Posterior vena cava (tissue), 2 donors: ENCODE measurements at regions not wholly inside any gene's neighbourhood (a gene's known extent, or its start where the extent isn't known, plus 50 kb on each side); places are given as distances from the start of the nearest gene placed in this dataset.
"Not testable (repeated sequence)": the region's sequence is repeated elsewhere in the genome, so short reads cannot be mapped to it uniquely, and the experiment has no call there.

Experiments
- DNase-seq: peaks from one replicate; pipeline ENCODE4 v3.0.0-alpha.2; 2020; ENCODE audit warnings: low spot score
- intact Hi-C, 2 donors: fragments of 100-400 bp; cut with DNase I; formaldehyde crosslinking; loops; one replicate each; pipeline versions ENCODE4 v1.14.1 to v1.14.2; 2022 to 2023
- donor health status: DM: yes; HTN: yes; CAD: no.
- donor health status: DM: yes; HTN: yes; CAD: no.

DNA sequence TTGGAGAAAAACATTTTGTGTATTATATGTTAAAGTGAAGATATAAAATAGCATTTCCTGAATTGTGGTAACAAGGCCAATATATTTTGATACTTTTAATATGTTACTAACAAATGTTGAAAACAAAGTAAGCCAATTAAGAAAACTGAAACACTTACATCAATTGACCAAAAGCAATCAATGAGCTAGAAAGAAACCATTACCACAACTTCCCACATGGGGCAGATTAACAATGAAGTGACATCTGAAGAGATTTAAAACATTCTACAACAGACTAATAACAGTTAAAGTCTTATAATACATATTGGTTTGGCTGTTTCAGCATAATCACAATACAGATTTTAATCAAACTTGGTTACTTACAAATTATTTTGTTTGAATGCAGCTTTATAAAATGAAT lies 282.4 kb upstream of the NETO1 start:
- DNase-seq: no peak
- intact Hi-C loops: no loop called here

DNA sequence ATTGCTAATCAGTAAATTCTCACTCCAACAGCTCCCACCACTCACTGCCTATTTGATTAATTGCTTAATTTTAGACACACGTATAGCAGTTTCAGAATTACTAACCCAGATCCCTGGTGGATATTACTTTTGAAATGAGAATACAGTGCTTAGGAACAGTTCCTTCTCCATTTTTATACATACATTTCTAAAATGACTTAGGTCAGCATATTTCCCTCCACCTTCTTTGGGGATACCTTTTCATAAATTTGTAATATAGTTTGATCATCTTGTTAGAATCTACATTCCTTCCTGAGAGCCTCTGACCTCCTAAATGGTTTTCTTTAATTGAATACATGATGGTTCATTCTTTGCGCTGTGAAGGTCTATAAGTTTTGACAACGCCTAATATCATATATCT lies 279.8 kb upstream of the NETO1 start:
- intact Hi-C loops: no loop called here
- no peak for DNase-seq

DNA sequence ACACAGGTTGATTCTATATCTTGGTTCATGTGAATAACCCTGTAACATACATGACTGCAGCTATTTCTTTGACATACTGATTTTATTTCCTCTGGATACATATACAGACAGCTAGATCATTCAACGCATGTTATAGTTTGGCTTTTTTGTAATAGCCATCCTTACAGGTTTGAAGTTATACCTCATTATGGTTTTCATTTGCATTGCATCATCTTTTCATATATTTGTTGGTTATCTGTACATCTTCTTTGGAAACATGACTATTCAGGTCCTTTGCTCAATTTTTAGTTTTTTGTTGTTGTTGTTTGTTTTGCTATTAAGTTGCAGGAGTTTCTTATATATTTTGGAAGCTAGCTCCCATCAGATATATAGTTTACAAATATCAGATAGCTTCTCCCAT lies 276.2 kb upstream of the NETO1 start:
- intact Hi-C loops: no loop called here
- no peak for DNase-seq

DNA sequence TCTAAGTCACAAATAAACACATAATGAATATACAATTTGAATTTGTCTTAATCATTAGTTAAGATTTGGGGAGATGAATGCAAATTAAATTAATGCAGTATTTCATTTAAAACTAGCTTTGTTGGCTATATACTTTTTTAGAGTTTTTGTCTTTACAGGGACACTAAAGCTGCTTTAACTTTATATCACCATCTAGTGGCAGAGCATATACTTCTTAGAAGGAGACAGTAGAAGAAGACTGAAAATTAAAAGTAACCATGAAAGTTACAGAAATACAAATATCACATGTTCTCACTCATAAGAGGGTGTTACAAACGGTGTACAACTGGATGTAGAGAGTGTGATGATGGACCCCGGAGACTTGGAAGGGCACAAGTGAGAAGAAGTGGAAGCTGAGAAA lies 268.3 kb upstream of the NETO1 start:
- intact Hi-C loops: no loop called here
- DNase-seq: no peak

DNA sequence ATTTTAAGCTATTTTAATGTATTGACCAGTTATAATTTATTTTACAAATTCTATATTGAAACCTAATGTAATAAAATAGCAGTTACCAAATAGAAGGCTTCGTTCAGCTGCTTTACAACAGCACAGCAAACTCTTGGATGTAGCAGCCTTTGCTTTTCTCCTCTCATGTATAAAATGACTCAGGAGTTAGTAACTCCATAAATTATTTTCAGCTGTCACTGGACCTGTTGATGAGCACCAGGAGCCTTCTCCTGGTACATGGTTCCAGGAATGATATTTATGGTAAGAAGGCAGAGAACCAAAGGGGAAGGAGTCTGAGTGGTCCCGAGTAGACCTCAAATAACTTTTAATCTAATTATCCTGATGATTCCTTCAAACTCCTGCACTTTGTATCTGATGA lies 256.4 kb upstream of the NETO1 start:
- intact Hi-C loops: no loop called here
- no peak for DNase-seq

DNA sequence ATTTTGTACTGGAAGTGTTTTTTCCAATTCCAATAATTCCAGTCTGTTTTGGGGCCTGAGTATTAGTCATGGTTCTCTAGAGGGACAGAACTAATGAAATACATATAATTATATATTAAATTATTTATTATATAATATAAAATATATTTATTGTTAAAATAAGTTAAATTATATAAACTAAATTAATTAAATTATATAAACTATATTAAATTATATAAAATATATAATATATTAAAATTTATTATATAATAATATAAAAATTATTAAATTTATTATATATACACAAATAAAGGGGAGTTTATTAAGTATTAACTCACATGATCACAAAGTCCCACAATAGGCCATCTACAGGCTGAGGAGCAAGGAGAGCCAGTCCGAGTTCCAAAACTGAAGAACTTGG lies 253.4 kb upstream of the NETO1 start:
- DNase-seq: no peak
- intact Hi-C loops: no loop called here

DNA sequence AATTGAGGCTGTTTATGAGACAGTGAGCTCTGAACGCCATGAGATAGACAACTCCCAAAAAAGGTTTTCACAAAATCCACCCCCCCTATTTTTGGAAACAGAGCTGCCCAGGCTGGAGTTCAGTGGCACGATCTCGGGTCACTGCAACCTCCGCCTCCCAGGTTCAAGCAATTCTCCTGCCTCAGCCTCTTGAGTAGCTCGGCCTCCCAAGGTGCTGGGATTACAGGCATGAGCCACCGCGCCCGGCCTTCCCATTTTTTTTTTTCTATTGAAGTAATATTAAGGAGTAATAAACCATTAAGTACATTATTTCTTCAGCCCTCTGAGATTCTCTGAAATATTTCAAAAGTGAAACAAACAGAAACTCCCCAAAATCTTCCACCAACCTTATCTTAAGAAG lies 252.8 kb upstream of the NETO1 start:
- no peak for DNase-seq
- intact Hi-C loops: no loop called here

DNA sequence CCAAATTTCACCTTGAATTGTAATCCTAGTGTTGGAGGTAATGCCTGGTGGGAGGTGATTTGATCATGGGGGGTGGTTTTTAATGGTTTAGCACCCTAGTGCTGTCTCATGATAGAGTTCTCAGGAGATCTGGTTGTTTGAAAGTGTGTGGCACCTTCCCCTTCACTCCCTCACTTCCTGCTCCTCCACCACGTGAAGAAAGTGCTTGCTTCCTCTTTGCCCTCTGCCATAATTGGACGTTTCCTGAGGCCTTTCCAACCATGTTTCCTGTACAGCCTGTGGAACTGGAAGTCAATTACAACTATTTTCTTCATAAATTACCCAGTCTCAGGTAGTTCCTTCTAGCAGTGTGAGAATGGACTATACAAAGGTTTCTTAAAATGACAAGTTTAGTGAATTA lies 251.8 kb upstream of the NETO1 start:
- intact Hi-C loops: no loop called here
- no peak for DNase-seq

DNA sequence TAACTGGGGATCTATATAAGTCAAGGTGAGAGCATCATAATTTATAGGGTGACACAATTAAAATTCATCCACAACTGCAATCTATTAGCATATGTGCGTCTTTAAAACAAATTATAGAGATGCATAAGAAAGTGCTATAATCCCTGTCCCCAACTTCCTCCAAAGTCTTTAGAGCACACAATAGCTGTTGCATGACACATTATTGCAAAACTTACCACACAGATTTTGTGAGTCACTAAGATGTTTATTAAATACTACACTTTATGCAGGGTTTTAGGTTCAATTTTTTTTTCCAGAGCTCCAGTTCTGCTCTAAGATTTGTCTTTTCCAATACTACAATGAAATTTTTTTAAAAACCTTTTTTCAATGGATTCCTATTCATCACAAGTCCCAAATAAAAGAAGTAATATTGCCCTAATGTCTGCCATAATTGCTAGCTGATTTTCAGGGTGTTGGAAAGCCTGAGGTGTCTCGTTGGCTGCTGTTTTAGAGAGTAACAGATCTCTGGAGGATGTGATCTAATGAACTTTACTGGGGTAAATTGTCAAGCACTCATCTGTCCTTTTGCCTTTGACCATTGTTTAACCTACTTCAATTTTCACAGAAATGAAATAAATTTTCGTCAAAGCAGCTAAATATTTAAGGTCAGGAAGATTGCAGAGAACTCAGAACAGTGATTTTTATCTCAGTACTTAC lies 250.5 kb upstream of the NETO1 start:
- DNase-seq: no peak
- intact Hi-C loops: no loop called here

DNA sequence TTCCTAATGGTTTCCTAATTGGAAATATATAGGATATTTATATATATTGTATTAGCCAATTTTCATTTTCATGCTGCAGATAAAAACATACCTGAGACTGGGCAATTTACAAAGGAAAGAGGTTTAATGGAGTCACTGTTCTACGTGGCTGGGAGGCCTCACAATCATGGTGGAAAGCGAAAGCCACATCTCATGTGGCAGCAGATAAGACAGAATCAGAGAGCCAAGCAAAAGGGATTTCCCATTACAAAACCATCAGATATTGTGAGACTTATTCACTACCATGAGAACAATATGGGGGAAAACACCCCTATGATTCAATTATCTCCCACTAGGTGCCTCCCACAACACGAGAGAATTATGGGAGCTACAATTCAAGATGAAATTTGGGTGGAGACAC lies 242.5 kb upstream of the NETO1 start:
- intact Hi-C loops: no loop called here
- DNase-seq: no peak

DNA sequence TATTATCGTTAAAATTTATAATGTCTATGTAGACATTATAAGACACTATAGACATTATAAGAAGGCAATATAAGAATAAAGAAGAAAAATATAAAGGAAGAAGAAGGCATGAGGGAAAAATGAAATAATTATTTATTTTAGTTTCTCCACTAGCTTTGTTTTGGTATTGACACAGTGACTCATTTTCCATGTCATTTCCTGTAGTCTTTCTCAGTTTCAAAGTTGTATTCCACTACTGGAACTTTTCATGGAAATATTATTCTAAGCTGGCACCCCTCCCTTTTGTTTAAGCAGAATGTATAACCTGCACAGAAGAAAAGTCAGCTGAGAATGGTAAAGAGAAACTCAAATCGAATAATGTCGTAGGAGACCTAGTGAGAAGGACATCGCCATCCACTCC lies 234.2 kb upstream of the NETO1 start:
- intact Hi-C loops: no loop called here
- no peak for DNase-seq

DNA sequence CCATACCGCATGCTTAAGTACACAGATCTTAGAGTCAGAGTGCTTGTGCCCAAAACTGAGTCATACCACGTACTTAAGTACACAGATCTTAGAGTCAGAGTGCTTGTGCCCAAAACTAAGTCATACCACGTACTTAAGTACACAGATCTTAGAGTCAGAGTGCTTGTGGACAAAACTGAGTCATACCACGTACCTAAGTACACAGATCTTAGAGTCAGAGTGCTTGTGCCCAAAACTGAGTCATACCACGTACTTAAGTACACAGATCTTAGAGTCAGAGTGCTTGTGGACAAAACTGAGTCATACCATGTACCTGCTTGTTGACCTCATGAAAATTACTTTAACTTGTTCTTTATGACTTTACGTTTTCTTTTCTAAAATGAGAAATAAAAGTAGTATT lies 233.7 kb upstream of the NETO1 start:
- intact Hi-C loops, DNase-seq: not testable (repeated sequence)

DNA sequence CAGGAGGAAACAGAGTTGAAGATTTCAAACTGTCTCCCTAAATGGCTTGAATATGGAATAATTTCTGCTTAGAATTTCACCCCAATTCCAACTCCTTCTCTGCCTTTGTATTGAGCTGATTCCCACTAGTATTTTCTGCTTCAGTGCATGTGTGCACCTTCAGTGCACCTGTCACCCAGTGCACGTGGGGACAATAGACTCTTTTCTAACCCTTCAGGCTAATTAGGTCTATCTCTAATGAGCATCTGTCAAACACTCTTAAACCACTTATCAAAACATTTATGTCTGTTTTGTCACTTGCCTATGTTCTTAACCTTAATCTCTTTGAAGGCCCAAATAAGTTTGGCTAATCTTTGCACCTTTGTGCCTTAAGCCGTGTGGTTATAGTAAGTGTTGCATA lies 232.0 kb upstream of the NETO1 start:
- DNase-seq: no peak
- intact Hi-C loops: no loop called here

DNA sequence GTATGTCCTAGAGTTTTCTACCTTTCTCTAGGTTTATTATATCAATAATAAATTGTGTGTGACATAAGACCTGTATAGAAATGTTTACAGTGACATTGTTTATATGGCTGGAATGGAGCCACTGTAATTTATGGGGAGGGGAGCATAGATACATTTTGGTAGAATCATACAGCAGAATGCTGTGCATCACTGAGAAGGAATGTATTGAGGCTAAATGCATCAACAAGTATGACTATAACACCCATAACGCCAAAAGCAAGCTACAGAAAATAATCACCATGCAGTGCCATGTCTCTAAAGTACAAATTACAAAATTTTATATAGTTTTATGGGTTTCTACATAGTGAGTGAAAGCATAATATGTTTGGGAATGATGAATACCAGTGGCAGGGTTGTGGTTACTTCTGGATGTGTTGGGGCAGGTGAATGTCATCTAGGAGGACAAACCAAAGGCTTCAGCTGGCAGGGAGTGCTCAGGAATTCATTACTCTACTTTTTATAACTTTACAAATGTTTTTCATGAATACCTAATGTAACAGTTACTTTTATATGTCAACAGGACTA lies 226.0 kb upstream of the NETO1 start:
- no peak for DNase-seq
- intact Hi-C loops: no loop called here

DNA sequence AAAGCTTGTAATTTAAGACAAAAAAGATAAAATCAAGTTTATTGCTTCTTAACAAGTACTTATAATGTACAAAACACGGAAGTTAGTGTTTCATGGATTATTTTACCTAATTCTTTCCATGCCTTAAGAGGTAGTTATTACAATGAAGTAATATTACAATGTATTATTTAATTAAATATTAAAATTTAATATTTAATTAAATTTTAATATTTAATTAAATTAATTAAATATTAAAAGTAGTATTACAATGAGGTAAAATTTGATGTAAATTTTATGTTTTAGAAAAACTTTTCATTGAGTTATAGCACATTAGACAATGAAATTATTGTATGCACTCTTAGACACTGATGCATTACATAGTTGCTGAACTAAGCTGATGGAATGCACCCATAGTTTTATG lies 220.7 kb upstream of the NETO1 start:
- no peak for DNase-seq
- intact Hi-C loops: no loop called here

DNA sequence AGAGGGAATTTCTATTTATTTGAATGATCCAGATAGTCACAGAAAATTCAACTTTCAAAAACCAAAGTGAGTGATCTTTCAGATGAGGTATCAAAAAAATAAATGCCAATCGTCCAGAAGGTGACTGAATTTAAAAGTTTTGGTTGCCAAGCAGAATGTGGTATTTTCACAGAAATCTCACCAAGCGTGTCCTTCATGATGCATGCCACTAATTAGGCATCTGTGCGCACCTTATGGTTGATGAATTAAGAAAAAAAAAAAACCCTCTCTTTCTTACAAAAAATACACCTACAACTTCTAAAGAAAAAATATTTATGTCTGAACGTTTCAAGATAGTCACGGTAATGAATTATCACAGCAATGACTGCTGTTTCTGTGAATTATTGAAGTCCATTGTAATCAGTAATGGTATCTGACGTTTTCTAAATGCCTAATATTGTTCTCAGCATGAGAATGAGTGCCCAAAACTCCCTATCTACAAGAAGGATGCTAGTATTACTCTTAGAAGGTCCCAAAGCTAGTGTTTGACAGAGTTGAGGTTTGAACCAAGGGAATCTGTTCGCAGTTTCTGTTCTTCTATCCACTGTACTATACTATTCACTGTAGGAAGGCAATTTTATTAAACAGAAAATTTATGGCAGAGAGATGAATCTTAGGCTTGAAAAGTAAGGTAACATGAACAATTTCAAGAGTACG lies 219.6 kb upstream of the NETO1 start:
- intact Hi-C loops: no loop called here
- no peak for DNase-seq

DNA sequence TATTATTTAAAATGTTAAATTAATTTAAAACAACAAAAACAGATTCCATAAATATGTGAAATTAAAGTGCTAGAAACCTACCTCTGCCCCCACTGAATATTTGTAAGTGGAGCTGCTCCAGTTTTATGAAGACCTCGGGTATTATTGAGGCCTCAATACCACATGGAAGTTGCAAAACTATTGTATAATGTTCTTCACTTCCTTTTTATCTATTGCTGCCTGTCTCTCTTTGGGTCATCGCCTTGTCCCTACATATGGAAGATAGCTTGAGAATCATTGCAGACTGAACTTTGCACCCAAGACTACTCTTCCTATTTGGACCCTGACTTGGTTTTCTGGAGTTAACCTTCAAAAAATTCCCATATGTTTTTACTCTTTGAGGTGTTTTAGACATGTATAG lies 212.1 kb upstream of the NETO1 start:
- intact Hi-C loops: no loop called here

DNA sequence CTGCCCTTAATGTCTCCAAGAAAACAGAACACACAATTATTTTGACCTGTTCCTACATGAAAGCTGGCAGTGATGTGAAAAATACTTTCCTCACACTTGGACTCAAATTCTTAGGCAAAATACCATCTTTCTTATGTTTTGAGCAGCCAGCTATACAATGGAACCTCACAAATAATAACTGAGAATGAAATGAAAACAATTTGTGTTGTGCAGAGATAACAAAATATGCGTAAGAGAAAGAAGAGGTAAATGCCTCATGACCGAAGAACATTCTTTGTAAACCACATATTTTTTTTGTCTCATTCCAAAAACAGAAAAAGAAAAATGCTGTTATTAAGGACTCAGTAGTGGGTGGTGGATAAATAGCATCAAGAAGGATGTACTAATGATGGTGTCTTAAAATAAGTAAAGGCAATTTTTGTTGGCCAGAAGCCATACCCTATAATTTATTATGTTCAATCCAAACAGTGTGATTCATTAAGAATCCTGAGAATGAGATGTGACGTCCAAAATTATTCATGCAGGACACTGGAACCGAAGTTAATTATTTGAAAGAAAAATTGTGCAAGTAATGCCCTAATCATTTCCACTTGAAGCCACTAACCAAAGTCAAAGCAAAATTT lies 193.0 kb upstream of the NETO1 start:
- intact Hi-C loops: no loop called here
- no peak for DNase-seq

More for the DNA sequence above, 212.1 kb upstream of the NETO1 start:
- no peak for DNase-seq

DNA sequence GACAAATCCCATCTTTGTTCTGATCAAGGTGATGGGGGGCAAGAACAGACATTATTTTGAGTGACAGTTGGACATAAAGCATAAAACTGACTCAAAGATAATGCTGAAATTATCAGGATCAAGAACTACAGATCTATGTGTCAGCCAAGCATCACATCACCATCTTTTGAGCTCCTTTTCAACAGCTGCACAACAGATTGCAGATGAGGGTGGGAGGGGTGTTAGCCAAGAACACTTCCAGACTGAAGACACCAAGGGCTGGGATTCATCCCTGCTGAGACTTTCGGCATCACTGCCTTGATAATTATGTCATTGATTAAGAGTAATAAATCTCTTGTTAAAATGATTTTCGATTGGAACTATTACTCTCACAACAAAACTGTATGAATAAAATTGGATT lies 191.5 kb upstream of the NETO1 start:
- intact Hi-C loops: no loop called here
- DNase-seq: no peak

DNA sequence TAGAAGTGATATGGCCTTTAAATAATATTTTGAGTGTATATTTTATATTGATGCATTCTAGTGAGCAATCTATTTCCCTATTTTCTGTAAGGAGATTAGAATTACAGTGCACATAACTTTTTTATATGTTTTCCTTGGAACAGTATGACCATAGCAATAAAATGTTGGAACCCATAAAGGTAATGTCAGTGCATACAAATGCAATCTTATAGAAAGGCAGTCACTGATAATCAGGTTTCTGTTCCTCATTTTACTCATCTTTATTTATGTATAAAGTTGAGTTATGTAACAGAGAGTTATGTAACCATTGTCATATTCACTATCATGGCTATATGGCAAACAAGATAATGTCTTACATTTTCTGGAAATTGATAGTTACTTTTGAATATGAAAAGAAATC lies 179.9 kb upstream of the NETO1 start:
- intact Hi-C loops: no loop called here

DNA sequence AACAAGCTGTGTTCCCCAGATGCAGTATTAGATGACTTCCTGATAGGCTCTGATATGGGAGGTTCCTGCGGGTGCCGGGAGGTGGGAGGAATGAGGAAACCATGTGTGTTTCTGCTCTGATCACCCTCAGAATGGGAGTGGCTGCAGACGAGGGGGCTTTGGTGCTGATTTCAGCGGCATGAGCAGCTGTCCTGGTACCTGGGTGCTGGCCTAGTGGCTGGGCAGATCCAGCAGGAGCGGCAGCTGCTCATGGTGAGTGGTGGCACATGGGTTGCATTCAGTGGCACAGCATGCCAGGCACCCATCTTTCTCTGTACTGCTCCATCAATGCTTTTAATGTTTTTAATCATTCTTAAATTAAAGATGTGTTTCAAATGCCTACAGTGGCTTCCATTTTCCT lies 177.2 kb upstream of the NETO1 start:
- no peak for DNase-seq
- intact Hi-C loops: no loop called here

More for the DNA sequence above, 179.9 kb upstream of the NETO1 start:
- DNase-seq: no peak
